D721Med (cell line): ENCODE measurements at regions not wholly inside any gene's neighbourhood (a gene's known extent, or its start where the extent isn't known, plus 50 kb on each side); places are given as distances from the start of the nearest gene placed in this dataset.
"Not testable (repeated sequence)": the region's sequence is repeated elsewhere in the genome, so short reads cannot be mapped to it uniquely, and the experiment has no call there.

Experiments used
- DNase-seq: peaks from one replicate; pipeline ENCODE4 v3.0.0; 2011; ENCODE audit warnings: low spot score; ENCODE audit not compliant: insufficient read length
- FAIRE-seq: peaks from 2 replicates; lab custom pipeline; 2011; peaks lifted over from hg19 to GRCh38; lab: Jason Lieb, UNC
- CTCF ChIP-seq: IDR thresholded peaks from 2 replicates; pipeline ENCODE4 v1.5.1; 2012; ENCODE audit warnings: mild to moderate bottlenecking, control low read depth; ENCODE audit not compliant: insufficient read depth; ENCODE audit errors: missing control alignments

- peak; percentile 29 for TF ChIP-seq CTCF
- peak; percentile 32 for FAIRE-seq
- DNase-seq, result no peak
Observed at GRCh38 chr1:195733826-195734225, 874.4 kb downstream of the KCNT2 start.

GRCh38 chr1:195733408-195733807 is 874.8 kb downstream of the KCNT2 start:
- FAIRE-seq, result no peak
- TF ChIP-seq CTCF, result no peak
- DNase-seq, result no peak

DNA sequence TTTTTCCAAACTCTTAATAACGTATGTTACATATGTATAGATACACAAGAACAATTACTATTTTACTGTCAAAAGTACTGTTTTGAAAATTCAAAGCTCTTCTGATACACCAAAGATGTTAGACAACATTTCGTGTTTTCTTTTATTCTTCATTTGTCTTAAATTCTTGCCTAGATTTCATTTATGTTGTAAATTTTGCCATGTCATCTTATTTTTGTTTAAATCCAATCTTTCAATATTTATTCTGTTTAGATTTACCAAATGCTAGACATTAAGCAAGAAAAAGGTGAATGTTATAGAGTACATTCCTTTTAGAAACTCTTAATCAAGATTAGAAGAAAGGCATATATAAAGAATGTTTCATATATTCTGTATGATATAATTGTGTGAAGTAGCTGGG is 876.9 kb downstream of the KCNT2 start:
- FAIRE-seq (peak; percentile 75), DNase-seq (no peak)
- no peak for TF ChIP-seq CTCF

DNA sequence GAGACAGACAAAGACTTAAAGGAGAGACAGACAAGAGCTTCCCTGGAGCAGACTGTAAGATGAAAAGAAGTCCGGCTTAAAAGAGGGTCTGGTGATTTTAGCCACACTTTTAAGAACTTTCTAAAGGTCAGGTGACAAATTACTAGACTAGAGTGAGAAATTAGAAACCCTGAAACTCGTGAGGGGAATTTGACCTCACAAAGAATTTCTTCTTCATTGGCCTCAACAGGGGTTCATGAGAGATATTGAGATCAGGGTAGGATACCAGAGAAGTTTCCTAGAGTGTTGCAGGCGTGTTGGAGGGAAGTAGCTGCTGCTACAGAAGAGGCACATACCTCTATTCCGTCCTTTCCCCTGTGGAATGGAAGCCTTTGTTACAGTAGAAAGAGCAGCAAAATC is 884.4 kb downstream of the KCNT2 start:
- DNase-seq (no peak), FAIRE-seq (no peak)
- no peak for TF ChIP-seq CTCF

GRCh38 chr1:195722852-195723795 is 885.1 kb downstream of the KCNT2 start:
- not testable (repeated sequence) for FAIRE-seq, DNase-seq

GRCh38 chr1:195722146-195722545 is 886.1 kb downstream of the KCNT2 start:
- not testable (repeated sequence) for DNase-seq, FAIRE-seq

DNA sequence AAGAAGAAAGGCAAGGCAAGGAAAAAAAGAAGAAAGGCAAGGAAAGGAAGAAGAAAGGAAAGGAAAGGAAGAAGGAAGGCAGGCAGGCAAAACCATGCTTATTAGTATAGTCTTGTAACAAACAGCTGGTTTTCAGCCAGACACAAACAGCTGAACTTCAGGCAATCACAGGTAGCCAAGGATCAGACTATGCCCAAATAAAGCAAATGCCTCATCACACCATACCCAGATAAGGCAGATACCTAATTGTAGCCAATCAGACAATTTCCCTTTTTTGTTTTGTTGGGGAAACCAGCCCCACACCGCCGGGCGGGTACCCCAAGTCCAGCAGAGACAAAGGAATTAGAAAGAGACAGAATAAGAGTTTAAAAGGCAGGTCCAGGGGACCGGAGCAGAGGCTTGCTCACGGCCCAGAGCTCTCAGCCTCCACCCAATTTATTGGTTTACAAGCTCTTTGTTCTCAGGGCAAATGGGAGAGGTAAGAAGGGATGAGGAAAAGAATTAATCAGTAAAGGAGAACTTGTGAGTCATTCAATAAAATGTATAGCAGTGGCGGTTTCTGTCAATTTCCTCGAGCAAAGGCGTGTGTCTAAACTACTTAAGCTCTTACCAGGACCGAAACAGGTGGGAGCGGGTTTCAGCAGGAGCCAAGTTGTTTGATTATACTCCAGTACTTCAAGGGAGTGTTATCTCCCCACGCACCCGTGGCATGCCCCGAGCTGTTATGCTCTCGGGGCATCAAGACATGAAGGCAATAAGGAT is 886.8 kb downstream of the KCNT2 start:
- FAIRE-seq, result no peak

More for the DNA sequence above, 886.8 kb downstream of the KCNT2 start:
- no peak for TF ChIP-seq CTCF
- DNase-seq, result no peak
